IMR-90 (cell line): ENCODE measurements at regions not wholly inside any gene's neighbourhood (a gene's known extent, or its start where the extent isn't known, plus 50 kb on each side); places are given as distances from the start of the nearest gene placed in this dataset.

Source experiments
- ATAC-seq: fragments of 200-7000 bp; cut with Tn5 transposase; 2 replicates; pipeline ENCODE4 v1.9.1; 2020; ENCODE audit warnings: low read depth, mild to moderate bottlenecking, moderate library complexity
- BruUV-seq: library from RNA; stranded (reverse); fragments of 400-500 nt; replicated peaks from 2 replicates; lab custom pipeline; 2021; lab: Mats Ljungman, UMichigan
- CTCF ChIA-PET: fragments of 300-600 bp; formaldehyde crosslinking; extraction: SDS; loops from one replicate; lab custom pipeline; 2021; ENCODE audit warnings: antibody characterized with exemption; lab: Yijun Ruan, JAX
- POLR2A ChIA-PET: fragments of 300-600 bp; sonication (Branson Sonifier 250); formaldehyde crosslinking; loops from one replicate; lab custom pipeline; 2022; ENCODE audit warnings: antibody characterized with exemption; ENCODE audit not compliant: unreplicated experiment; lab: Charles Lee
- DNase-seq: peaks from one replicate; pipeline ENCODE4 v3.0.0; 2013
- H2AFZ ChIP-seq: replicated peaks from 2 replicates; pipeline ENCODE3; 2013; ENCODE audit warnings: low read length, mild to moderate bottlenecking; ENCODE audit not compliant: poor library complexity
- H2AK5ac ChIP-seq: 2 replicates; pipeline ENCODE4 v1.6.1; 2013; ENCODE audit warnings: low read depth, low read length, inconsistent platforms
- H2AK9ac ChIP-seq: replicated peaks from 2 replicates; pipeline ENCODE3; 2013; ENCODE audit warnings: mild to moderate bottlenecking, low read depth, low read length, moderate library complexity; ENCODE audit not compliant: poor library complexity
- H2BK120ac ChIP-seq: 2 replicates; pipeline ENCODE4 v1.6.1; 2013; ENCODE audit warnings: low read depth, low read length, inconsistent platforms
- H2BK15ac ChIP-seq: 3 replicates; pipeline ENCODE4 v1.6.1; 2013; ENCODE audit warnings: low read depth, low read length, inconsistent platforms
- H2BK20ac ChIP-seq: 2 replicates; pipeline ENCODE4 v1.6.1; 2013; ENCODE audit warnings: low read depth, mild to moderate bottlenecking, inconsistent platforms, low read length, moderate library complexity
- H2BK5ac ChIP-seq: 2 replicates; pipeline ENCODE4 v1.6.1; 2013; ENCODE audit warnings: mild to moderate bottlenecking, low read depth, low read length, inconsistent platforms; ENCODE audit not compliant: poor library complexity, severe bottlenecking
- H3K14ac ChIP-seq: replicated peaks from 2 replicates; pipeline ENCODE4 v1.6.1; 2013; ENCODE audit warnings: low read depth, low read length, inconsistent platforms
- H3K18ac ChIP-seq: 2 replicates; pipeline ENCODE4 v1.6.1; 2013; ENCODE audit warnings: low read depth, low read length, control low read depth
- H3K23ac ChIP-seq: 2 replicates; pipeline ENCODE4 v1.6.1; 2013; ENCODE audit warnings: low read depth, low read length, inconsistent platforms
- H3K27ac ChIP-seq: 2 replicates; pipeline ENCODE4 v1.5.1; 2013; ENCODE audit warnings: mild to moderate bottlenecking, control low read depth, low read length; ENCODE audit not compliant: insufficient read depth
- H3K27me3 ChIP-seq: 2 replicates; pipeline ENCODE4 v1.6.1; 2013; ENCODE audit warnings: low read length; ENCODE audit not compliant: control insufficient read depth, insufficient read depth
- H3K36me3 ChIP-seq: 2 replicates; pipeline ENCODE4 v1.6.1; 2013; ENCODE audit warnings: low read length, mixed read lengths; ENCODE audit not compliant: control insufficient read depth, insufficient read depth
- H3K4ac ChIP-seq: 2 replicates; pipeline ENCODE4 v1.6.1; 2013; ENCODE audit warnings: low read depth, low read length, inconsistent platforms
- H3K4me1 ChIP-seq: 2 replicates; pipeline ENCODE4 v1.6.1; 2013; ENCODE audit warnings: low read length, mixed read lengths; ENCODE audit not compliant: control insufficient read depth, insufficient read depth
- H3K4me2 ChIP-seq: 2 replicates; pipeline ENCODE4 v1.6.1; 2013; ENCODE audit warnings: low read depth, mild to moderate bottlenecking, control low read depth, low read length, moderate library complexity
- H3K4me3 ChIP-seq: 2 replicates; pipeline ENCODE4 v1.5.1; 2013; ENCODE audit warnings: low read depth, mild to moderate bottlenecking, control low read depth, low read length, moderate library complexity; ENCODE audit not compliant: insufficient read depth
- H3K56ac ChIP-seq: 2 replicates; pipeline ENCODE4 v1.6.1; 2013; ENCODE audit warnings: low read length, inconsistent platforms; ENCODE audit not compliant: insufficient read depth; ENCODE audit errors: extremely low read depth
- H3K79me1 ChIP-seq, 2 experiments: 2 replicates each; pipeline ENCODE4 v1.6.1; 2013; ENCODE audit warnings: low read length in 2 of 2, inconsistent platforms in 1 of 2, low read depth in 1 of 2
- H3K9ac ChIP-seq: 2 replicates; pipeline ENCODE4 v1.6.1; 2013; ENCODE audit warnings: low read depth, low read length, control low read depth
- H3K9me1 ChIP-seq: 2 replicates; pipeline ENCODE4 v1.6.1; 2013; ENCODE audit warnings: low read length, inconsistent platforms; ENCODE audit not compliant: insufficient read depth
- H3K9me3 ChIP-seq: 2 replicates; pipeline ENCODE4 v1.6.1; 2013; ENCODE audit warnings: low read length; ENCODE audit not compliant: control insufficient read depth, insufficient read depth
- H4K20me1 ChIP-seq: 2 replicates; pipeline ENCODE4 v1.6.1; 2013; ENCODE audit warnings: low read length, inconsistent platforms; ENCODE audit not compliant: insufficient read depth
- H4K5ac ChIP-seq: 2 replicates; pipeline ENCODE4 v1.6.1; 2013; ENCODE audit warnings: mild to moderate bottlenecking, low read depth, low read length, control low read depth
- H4K8ac ChIP-seq, 2 experiments: 2 replicates each; pipeline ENCODE4 v1.6.1; 2013; ENCODE audit warnings: low read depth in 2 of 2, low read length in 2 of 2, control low read depth in 1 of 2, inconsistent platforms in 1 of 2
- H4K91ac ChIP-seq: 2 replicates; pipeline ENCODE4 v1.6.1; 2013; ENCODE audit warnings: low read depth, low read length, inconsistent platforms; ENCODE audit not compliant: insufficient read depth
- BHLHE40 ChIP-seq: fragments of 150-350 bp; IDR thresholded peaks from 2 replicates; pipeline ENCODE4 v1.6.1; 2016; ENCODE audit warnings: mild to moderate bottlenecking, low read depth, low read length
- CEBPB ChIP-seq: IDR thresholded peaks from 2 replicates; pipeline ENCODE4 v1.6.1; 2012; ENCODE audit warnings: low read depth, low read length, improper control_type of control experiment
- CHD1 ChIP-seq: IDR thresholded peaks from 2 replicates; pipeline ENCODE4 v1.6.1; 2012; ENCODE audit warnings: low read depth, low read length, improper control_type of control experiment
- FOS ChIP-seq: fragments of 150-350 bp; IDR thresholded peaks from 2 replicates; pipeline ENCODE4 v1.6.1; 2016; ENCODE audit warnings: low read depth, low read length
- MAFK ChIP-seq: IDR thresholded peaks from 2 replicates; pipeline ENCODE4 v1.6.1; 2012; ENCODE audit warnings: low read depth, low read length, improper control_type of control experiment
- MAZ ChIP-seq: IDR thresholded peaks from 2 replicates; pipeline ENCODE4 v1.6.1; 2012; ENCODE audit warnings: low read depth, mild to moderate bottlenecking, low read length, improper control_type of control experiment, moderate library complexity, borderline replicate concordance
- MXI1 ChIP-seq: IDR thresholded peaks from 2 replicates; pipeline ENCODE4 v1.6.1; 2012; ENCODE audit warnings: low read depth, mild to moderate bottlenecking, low read length, moderate library complexity, borderline replicate concordance
- NFE2L2 ChIP-seq: fragments of 150-350 bp; IDR thresholded peaks from 2 replicates; pipeline ENCODE4 v1.6.1; 2016; ENCODE audit warnings: low read depth, mild to moderate bottlenecking, low read length
- POLR2A ChIP-seq: IDR thresholded peaks from 2 replicates; pipeline ENCODE4 v1.6.1; 2012; ENCODE audit warnings: mild to moderate bottlenecking, low read depth, low read length
- RAD21 ChIP-seq: IDR thresholded peaks from 2 replicates; pipeline ENCODE4 v1.6.1; 2012; ENCODE audit warnings: low read length, improper control_type of control experiment
- RCOR1 ChIP-seq: IDR thresholded peaks from 2 replicates; pipeline ENCODE4 v1.6.1; 2012; ENCODE audit warnings: mild to moderate bottlenecking, low read length, improper control_type of control experiment; ENCODE audit not compliant: insufficient replicate concordance
- RFX5 ChIP-seq: IDR thresholded peaks from 2 replicates; pipeline ENCODE4 v1.8.0; 2012; ENCODE audit warnings: low read depth, mild to moderate bottlenecking, low read length, moderate library complexity
- SMC3 ChIP-seq: fragments of 150-350 bp; IDR thresholded peaks from 2 replicates; pipeline ENCODE4 v1.6.1; 2016; ENCODE audit warnings: low read depth, mild to moderate bottlenecking, antibody characterized with exemption, low read length, moderate library complexity
- WGBS, 2 experiments: methylation state at CpG; one replicate each; pipeline versions ENCODE4 v1.1.5 to v1.1.7; 2013; ENCODE audit warnings: missing lambda C conversion rate in 2 of 2; ENCODE audit not compliant: insufficient read length in 1 of 2; ENCODE audit errors: extremely low coverage in 2 of 2; 5-methylcytosine and 5-hydroxymethylcytosine counted together
- dilution Hi-C: fragments of 300-500 bp; cut with HindIII; formaldehyde crosslinking; loops from one replicate; pipeline ENCODE4 v1.14.3; 2018; ENCODE audit warnings: low sequenced_read_pairs; ENCODE audit not compliant: unreplicated experiment
- in situ Hi-C: fragments of 300-500 bp; cut with MboI; formaldehyde crosslinking; loops from 3 replicates; pipeline ENCODE4 v1.14.3; 2019; ENCODE audit warnings: low sequenced_read_pairs, inconsistent platforms, mixed read lengths
- intact Hi-C: fragments of 100-400 bp; cut with micrococcal nuclease; formaldehyde crosslinking; loops from 2 replicates; pipeline ENCODE4 v1.10.0; 2022
- TF ChIP-seq, protein P1 (sequence below): fragments of 150-350 bp; IDR thresholded peaks from 2 replicates; pipeline ENCODE4 v1.6.1; 2016; ENCODE audit warnings: low read depth, mild to moderate bottlenecking, low read length, moderate library complexity, borderline replicate concordance
- TF ChIP-seq, protein P2 (sequence below): fragments of 150-350 bp; IDR thresholded peaks from 2 replicates; pipeline ENCODE4 v1.6.1; 2017; ENCODE audit warnings: mild to moderate bottlenecking, antibody characterized with exemption, low read length, low read depth
- TF ChIP-seq, protein P3 (sequence below): conservative IDR thresholded peaks from 2 replicates; pipeline ENCODE4 v1.5.1; 2012; ENCODE audit warnings: mild to moderate bottlenecking, low read depth, low read length, improper control_type of control experiment

- H3K4me3 ChIP-seq = no peak overlapping the region
- H3K27ac ChIP-seq = no peak overlapping the region
- H3K4me1 ChIP-seq = peaks cover 8% of the 10 kb centered on the region
- H3K56ac ChIP-seq = no peak overlapping the region
- no peak overlapping the region for H4K5ac ChIP-seq
- DNase-seq (no peak), ATAC-seq (no peak)
- no peak overlapping the region for H3K23ac ChIP-seq
- no peak overlapping the region for H3K18ac ChIP-seq
- H2BK15ac ChIP-seq = no peak overlapping the region
- 60% methylated on average over 1 of the region's 3 CpGs; no CpG with 5 or more reads in 1 of the 2 experiments for WGBS, 2 experiments
- no peak overlapping the region for H3K4me2 ChIP-seq
- H2AK5ac ChIP-seq = no peak overlapping the region
- in situ Hi-C loops = no loop called here
- ChIA-PET POLR2A (no interaction called here), CTCF (no interaction called here)
- no peaks in the 10 kb centered on the region for H3K36me3 ChIP-seq
- H2AK9ac ChIP-seq = no peak overlapping the region
- no peak overlapping the region for H2BK20ac ChIP-seq
- H4K91ac ChIP-seq = no peak overlapping the region
- H3K9me1 ChIP-seq = peaks cover 4% of the 10 kb centered on the region; the same call in 1 of the 2 replicates
- no peaks in the 10 kb centered on the region for H4K20me1 ChIP-seq
- intact Hi-C loops = no loop called here
- no peak overlapping the region for H2AFZ ChIP-seq
- H2BK5ac ChIP-seq = no peak overlapping the region
- dilution Hi-C loops = no loop called here
- no peaks in the 10 kb centered on the region for H3K79me1 ChIP-seq
- H3K9me3 ChIP-seq = no peaks in the 10 kb centered on the region
- H3K27me3 ChIP-seq = peaks cover 10% of the 10 kb centered on the region; the same call in 1 of the 2 replicates
- no TSS peak for BruUV-seq
- H2BK120ac ChIP-seq = no peak overlapping the region
- TF ChIP-seq, protein P1, sequence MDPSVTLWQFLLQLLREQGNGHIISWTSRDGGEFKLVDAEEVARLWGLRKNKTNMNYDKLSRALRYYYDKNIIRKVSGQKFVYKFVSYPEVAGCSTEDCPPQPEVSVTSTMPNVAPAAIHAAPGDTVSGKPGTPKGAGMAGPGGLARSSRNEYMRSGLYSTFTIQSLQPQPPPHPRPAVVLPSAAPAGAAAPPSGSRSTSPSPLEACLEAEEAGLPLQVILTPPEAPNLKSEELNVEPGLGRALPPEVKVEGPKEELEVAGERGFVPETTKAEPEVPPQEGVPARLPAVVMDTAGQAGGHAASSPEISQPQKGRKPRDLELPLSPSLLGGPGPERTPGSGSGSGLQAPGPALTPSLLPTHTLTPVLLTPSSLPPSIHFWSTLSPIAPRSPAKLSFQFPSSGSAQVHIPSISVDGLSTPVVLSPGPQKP = no peak
- no peak for TF ChIP-seq MAFK
- TF ChIP-seq MXI1 = no peak
- no peak for TF ChIP-seq NFE2L2
- TF ChIP-seq, protein P2, sequence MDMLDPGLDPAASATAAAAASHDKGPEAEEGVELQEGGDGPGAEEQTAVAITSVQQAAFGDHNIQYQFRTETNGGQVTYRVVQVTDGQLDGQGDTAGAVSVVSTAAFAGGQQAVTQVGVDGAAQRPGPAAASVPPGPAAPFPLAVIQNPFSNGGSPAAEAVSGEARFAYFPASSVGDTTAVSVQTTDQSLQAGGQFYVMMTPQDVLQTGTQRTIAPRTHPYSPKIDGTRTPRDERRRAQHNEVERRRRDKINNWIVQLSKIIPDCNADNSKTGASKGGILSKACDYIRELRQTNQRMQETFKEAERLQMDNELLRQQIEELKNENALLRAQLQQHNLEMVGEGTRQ = no peak
- TF ChIP-seq RFX5 = no peak
- no peak for TF ChIP-seq SMC3
- TF ChIP-seq CHD1 = no peak
- no peak for TF ChIP-seq MAZ
- TF ChIP-seq POLR2A = no peak
- TF ChIP-seq RCOR1 = no peak
- TF ChIP-seq FOS = no peak
- TF ChIP-seq, protein P3, sequence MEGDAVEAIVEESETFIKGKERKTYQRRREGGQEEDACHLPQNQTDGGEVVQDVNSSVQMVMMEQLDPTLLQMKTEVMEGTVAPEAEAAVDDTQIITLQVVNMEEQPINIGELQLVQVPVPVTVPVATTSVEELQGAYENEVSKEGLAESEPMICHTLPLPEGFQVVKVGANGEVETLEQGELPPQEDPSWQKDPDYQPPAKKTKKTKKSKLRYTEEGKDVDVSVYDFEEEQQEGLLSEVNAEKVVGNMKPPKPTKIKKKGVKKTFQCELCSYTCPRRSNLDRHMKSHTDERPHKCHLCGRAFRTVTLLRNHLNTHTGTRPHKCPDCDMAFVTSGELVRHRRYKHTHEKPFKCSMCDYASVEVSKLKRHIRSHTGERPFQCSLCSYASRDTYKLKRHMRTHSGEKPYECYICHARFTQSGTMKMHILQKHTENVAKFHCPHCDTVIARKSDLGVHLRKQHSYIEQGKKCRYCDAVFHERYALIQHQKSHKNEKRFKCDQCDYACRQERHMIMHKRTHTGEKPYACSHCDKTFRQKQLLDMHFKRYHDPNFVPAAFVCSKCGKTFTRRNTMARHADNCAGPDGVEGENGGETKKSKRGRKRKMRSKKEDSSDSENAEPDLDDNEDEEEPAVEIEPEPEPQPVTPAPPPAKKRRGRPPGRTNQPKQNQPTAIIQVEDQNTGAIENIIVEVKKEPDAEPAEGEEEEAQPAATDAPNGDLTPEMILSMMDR = no peak
- TF ChIP-seq RAD21 = no peak
- no peak for TF ChIP-seq CEBPB
- TF ChIP-seq BHLHE40 = no peak
- H3K4ac ChIP-seq = no peak overlapping the region
- no peak overlapping the region for H4K8ac ChIP-seq
- H3K9ac ChIP-seq = no peak overlapping the region
- no peak overlapping the region for H3K14ac ChIP-seq
These were observed 208.6 kb downstream of the CXCL12 start for GRCh38 chr10:44176311-44176710.
